ENCODE measurements at regions not wholly inside any gene's neighbourhood (a gene's known extent, or its start where the extent isn't known, plus 50 kb on each side); places are given as distances from the start of the nearest gene placed in this dataset.

GRCh38 chr9:1303932-1304331 is 253.8 kb downstream of the DMRT2 start:
- Histone ChIP-seq H3K27ac (ENCODE audit: low read depth, low read length) (no peak overlapping the region), H3K79me2 (ENCODE audit: insufficient read depth, low read length) (no peaks in the 10 kb centered on the region), H3K36me3 (ENCODE audit: low read length) (no peaks in the 10 kb centered on the region), H3F3A (ENCODE audit: insufficient read depth) (no peaks in the 10 kb centered on the region), H3K9ac (ENCODE audit: low read length) (no peak overlapping the region), H3K9me3 (ENCODE audit: insufficient read depth, low read length) (no peaks in the 10 kb centered on the region), H3K9me2 (replicated peaks; ENCODE audit: insufficient read depth, low read length) (no peaks in the 10 kb centered on the region; the same call in 1 of the 2 replicates), H3K27me3 (ENCODE audit: low read length) (no peaks in the 10 kb centered on the region), H3K4me3 (ENCODE audit: insufficient read depth, low read length, poor library complexity, severe bottlenecking) (no peak overlapping the region), H3K4me2 (ENCODE audit: low read depth, low read length, poor library complexity, severe bottlenecking) (no peak overlapping the region), H2AFZ (ENCODE audit: low read depth, low read length, severe bottlenecking) (no peak overlapping the region), H4K20me1 (ENCODE audit: low read depth, low read length) (no peaks in the 10 kb centered on the region)
- TF ChIP-seq CTCF (IDR thresholded peaks at IDR 0.05; ENCODE audit: insufficient read depth, low read length, poor library complexity, severe bottlenecking) (no peak), EZH2phosphoT487 (conservative IDR thresholded peaks at IDR 0.05; ENCODE audit: low read length) (no peak)

- TF ChIP-seq EZH2phosphoT487 (conservative IDR thresholded peaks at IDR 0.05; ENCODE audit: low read length) (no peak), CTCF (IDR thresholded peaks at IDR 0.05; ENCODE audit: insufficient read depth, low read length, poor library complexity, severe bottlenecking) (no peak)
- no peaks in the 10 kb centered on the region for H4K20me1 ChIP-seq (ENCODE audit: low read depth, low read length)
- H3K79me2 ChIP-seq (ENCODE audit: insufficient read depth, low read length) = no peaks in the 10 kb centered on the region
- H3K4me2 ChIP-seq (ENCODE audit: low read depth, low read length, poor library complexity, severe bottlenecking) = no peak overlapping the region
- no peak overlapping the region for H2AFZ ChIP-seq (ENCODE audit: low read depth, low read length, severe bottlenecking)
- H3K27me3 ChIP-seq (ENCODE audit: low read length) = no peaks in the 10 kb centered on the region
- H3K9me2 ChIP-seq (replicated peaks; ENCODE audit: insufficient read depth, low read length) = no peaks in the 10 kb centered on the region
- no peaks in the 10 kb centered on the region for H3K9me3 ChIP-seq (ENCODE audit: insufficient read depth, low read length)
- no peak overlapping the region for H3K4me3 ChIP-seq (ENCODE audit: insufficient read depth, low read length, poor library complexity, severe bottlenecking)
- H3K36me3 ChIP-seq (ENCODE audit: low read length) = no peaks in the 10 kb centered on the region
- no peak overlapping the region for H3K9ac ChIP-seq (ENCODE audit: low read length)
- H3F3A ChIP-seq (ENCODE audit: insufficient read depth) = no peaks in the 10 kb centered on the region
- no peak overlapping the region for H3K27ac ChIP-seq (ENCODE audit: low read depth, low read length)
These were observed 261.4 kb downstream of the DMRT2 start for GRCh38 chr9:1311462-1312042.

- Histone ChIP-seq H3F3A (ENCODE audit: insufficient read depth) (no peaks in the 10 kb centered on the region), H3K79me2 (ENCODE audit: insufficient read depth, low read length) (no peaks in the 10 kb centered on the region), H3K27me3 (ENCODE audit: low read length) (no peaks in the 10 kb centered on the region), H3K9ac (ENCODE audit: low read length) (no peak overlapping the region), H3K9me3 (ENCODE audit: insufficient read depth, low read length) (no peaks in the 10 kb centered on the region), H4K20me1 (ENCODE audit: low read depth, low read length) (no peaks in the 10 kb centered on the region), H3K4me3 (ENCODE audit: insufficient read depth, low read length, poor library complexity, severe bottlenecking) (no peak overlapping the region), H3K27ac (ENCODE audit: low read depth, low read length) (no peak overlapping the region), H2AFZ (ENCODE audit: low read depth, low read length, severe bottlenecking) (no peak overlapping the region), H3K4me2 (ENCODE audit: low read depth, low read length, poor library complexity, severe bottlenecking) (no peak overlapping the region), H3K36me3 (ENCODE audit: low read length) (no peaks in the 10 kb centered on the region), H3K9me2 (replicated peaks; ENCODE audit: insufficient read depth, low read length) (no peaks in the 10 kb centered on the region)
- TF ChIP-seq EZH2phosphoT487 (conservative IDR thresholded peaks at IDR 0.05; ENCODE audit: low read length) (no peak), CTCF (IDR thresholded peaks at IDR 0.05; ENCODE audit: insufficient read depth, low read length, poor library complexity, severe bottlenecking) (no peak)
These were observed 269.3 kb downstream of the DMRT2 start for GRCh38 chr9:1319436-1319835.
